Forelimb muscle (tissue), 1 donor: ENCODE measurements at regions not wholly inside any gene's neighbourhood (a gene's known extent, or its start where the extent isn't known, plus 50 kb on each side); places are given as distances from the start of the nearest gene placed in this dataset.

ENCODE experiments used
- DNase-seq: peaks from one replicate; pipeline ENCODE4 v3.0.0-alpha.2; 2013; ENCODE audit warnings: low read depth

- no peak for DNase-seq
These were observed 124.3 kb downstream of the RPLP1 start for GRCh38 chr15:69576948-69577351.

DNA sequence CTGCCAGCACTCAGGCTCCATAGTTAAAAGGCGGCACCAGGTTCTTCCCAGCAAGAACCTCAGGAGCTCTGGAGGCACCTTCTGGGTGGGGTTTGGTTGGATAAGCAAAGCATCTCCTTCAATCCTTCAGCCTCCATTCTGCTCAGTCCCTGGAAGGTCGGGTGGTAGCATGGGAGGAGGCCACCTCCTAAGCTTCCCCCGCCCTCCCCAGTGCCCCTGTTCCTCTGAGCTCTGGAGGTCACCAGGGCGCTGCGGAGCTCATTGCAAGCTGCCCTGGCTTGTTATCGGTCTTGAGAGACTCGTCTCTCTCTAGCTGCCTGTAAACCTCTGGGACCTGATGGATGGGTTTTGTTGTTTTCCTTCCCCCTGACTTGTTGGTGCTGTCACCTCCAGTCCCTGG lies 124.8 kb downstream of the RPLP1 start:
- DNase-seq = no peak

DNA sequence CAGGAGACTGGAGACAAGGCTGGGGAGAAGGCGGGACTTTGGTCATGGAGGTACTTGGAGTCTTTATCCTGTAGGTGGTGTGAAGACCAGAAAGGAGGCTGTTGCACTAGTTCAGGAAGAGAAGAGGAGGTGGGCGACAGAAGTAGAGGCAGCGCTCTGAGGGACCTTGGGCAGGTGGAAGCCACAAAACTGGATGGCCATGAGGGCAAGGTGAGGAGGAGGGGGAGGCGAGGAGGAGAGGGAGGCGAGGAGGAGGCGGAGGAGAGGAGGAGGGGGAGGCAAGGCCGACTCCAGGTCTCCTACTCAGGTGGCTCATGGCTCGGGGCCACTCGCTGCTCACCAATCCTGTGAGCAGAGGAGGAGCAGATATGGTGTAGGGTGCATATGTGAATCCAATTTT lies 125.6 kb downstream of the RPLP1 start:
- no peak for DNase-seq

DNA sequence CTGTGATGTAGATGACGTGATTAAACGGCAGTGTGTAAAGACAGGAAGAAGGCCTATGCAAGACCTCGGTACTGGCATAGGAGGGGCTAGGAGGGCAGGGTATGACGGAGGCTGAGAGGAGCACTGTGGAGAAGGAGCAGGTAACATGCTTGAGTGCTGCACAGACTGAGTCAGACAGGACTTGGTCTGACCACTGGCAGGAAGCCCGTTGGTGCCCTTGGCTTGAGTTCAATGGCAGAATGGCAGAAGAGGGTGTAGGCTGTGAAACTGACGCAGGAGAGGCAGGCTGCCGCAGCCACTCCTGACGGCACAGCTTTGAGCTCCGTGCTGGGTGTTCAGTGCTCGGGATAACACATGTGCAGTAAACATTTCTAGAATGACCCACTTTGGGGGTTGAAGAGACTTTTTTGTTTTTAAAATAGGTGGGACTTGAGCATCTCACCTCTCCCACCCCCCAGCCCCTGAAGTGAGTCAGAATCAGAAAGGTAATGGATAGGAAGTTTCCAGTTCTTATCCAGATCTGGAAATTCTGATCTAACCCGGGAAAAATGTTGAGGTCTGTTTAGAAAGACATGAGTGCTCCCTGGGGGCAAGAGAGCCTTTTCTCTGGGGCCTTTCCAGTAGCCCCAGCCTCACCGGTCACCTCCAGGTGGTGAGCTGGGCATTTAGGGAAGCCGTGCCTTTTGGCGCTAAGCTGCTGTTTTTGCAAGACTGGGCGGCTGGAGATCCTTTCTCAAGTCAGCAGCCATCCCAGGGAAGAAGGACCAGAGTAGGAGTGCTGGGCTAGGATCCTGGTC lies 126.4 kb downstream of the RPLP1 start:
- DNase-seq = no peak

DNA sequence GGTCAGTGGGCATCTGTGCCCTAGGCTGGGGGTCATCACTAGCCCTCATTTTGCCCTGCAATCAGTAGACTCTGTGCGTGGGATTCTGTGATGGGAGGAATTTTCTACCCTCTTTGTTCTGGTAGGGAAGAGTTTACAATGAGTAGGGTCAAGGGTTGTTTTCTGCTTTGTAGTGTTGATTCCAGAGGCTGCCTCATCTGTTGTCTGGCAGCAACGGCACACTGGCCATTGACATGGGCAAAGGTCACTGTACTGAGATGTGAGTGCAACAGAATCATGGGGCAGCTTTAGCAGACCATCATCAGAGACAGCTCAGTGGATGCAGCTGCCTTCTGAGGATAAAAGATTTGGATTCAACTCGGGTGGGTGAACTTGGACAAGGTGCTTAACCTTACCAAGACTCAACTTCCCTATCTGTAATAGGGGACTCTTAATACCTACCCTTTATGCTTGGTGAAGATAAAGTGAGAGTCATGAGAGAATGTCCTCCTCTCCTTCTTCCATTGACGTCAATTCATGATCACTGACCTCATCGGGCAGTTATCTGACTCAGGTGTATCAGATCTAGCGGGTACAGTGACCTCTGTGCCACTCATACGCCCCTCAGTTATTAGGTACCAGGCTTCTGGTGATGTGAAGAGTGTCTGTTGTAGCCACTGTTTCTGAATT lies 127.5 kb downstream of the RPLP1 start:
- DNase-seq = no peak

- no peak for DNase-seq
These were observed 131.0 kb downstream of the RPLP1 start for GRCh38 chr15:69583626-69584025.

DNA sequence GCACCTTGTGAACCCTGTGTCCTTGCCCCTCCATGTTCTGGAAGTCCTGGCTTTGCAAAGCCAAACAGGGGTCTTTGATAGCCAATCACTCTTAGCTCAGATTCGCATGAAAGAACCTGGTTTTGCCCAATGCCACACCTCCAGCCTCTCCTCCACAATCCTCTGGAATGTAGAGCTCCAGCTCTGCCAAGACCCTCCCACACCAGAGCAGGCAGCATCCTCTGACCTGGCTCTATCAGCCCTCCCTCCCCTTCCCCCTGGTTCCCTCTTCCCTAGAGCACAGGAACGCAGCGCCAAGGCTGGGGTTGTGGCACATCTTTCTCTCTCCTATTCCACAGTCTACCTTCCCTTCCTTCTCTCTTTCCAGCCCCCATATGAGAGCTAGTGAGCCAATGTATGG lies 133.3 kb downstream of the RPLP1 start:
- DNase-seq = no peak

DNA sequence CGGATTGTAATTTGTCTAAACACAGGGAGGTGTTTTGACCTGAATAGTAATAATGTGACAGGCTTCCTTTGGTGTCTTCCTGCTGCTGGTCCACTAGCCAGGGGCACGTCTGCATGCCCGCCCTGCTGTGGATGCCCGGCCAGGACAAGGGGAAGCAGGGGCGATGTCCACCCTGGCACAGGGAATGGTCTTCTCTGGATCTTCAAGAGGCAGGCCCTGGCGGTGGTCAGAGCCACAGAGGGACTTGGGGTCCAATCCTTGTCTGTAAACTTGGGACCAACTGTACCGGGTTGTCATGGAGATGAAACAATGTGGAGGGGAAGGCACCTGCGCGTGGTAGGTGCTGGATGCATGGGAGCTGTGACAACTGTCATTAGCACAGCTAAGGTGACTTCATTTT lies 134.1 kb downstream of the RPLP1 start:
- no peak for DNase-seq

- no peak for DNase-seq
These were observed 135.3 kb downstream of the RPLP1 start for GRCh38 chr15:69587723-69588426.

DNA sequence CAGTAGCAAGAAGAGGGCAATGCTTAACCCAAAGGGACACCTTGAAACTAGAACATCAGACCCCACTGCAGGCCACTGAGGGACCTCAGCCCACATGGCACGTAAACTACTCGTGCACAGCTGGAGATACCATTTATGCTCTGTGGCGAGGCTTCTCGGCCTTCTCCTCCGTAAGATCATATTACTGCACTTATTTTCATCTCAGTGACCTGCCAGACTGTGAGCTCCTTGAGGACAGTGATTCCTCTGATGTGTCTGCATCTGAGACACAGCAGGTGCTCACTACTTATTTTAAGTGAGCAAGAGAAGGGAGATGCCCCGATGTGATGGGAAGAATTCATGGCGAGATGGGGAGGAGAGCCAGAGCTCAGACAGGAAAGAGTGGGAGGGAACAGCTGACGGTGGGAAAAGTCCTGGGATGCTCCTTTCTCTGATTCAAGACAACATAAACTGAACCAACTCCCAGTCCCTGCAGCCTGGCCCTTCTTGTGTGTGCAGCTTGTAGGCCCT lies 137.6 kb downstream of the RPLP1 start:
- DNase-seq = no peak

DNA sequence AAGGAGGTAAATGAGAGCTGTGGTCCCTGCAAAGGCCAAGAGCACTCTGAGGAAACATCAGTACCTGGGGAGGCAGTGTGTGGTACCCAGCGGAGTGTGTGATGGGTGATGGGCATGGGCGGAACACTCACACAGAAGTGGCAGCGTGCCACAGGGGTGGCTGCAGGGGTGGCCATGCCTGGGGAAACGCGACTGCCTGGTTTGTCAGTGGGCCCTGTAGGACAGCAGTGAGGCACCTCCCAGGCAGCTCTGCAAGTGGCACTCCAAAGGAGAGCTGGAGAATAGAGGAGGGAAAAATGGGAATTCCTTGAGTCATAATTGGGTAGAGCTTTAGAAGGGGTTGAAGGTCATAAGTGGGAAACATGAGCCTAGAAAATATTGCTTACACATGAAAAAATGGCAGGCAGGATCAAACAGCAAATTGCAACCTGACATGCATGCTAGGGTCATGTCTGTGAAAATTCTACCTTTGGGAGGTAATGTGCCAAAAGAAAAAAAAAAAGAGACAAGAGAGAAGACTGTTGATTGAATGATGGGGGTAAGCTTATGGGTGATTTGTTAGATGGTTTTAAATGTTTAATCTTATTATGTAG lies 138.4 kb downstream of the RPLP1 start:
- DNase-seq = no peak

DNA sequence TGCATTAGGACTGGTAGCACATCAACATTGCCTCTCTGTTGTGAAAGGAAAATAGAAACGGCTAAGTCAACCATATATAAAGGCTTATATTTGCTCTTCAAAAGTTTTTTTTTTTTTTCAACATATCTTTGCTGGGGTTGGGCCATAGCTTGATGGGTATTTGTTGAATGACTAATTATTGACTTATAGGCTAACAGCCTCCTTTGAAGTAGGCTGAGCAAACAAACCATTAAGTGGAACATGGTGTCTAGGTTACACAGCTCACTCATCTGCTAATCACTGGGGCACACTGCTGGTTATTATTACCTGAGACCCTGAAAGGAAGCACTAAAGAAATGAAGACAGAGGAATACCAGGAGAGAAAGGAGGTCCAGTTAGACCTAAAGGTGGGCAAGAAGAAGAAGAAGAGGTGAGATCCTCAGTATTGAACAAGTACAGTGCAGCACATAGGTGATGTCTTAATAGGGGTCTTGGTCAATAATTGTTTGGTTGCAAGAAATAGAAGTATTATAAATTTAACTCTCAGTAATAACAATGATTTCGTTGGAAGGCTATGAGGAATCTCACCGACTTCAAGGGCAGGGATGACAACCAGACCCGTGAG lies 139.4 kb downstream of the RPLP1 start:
- DNase-seq = no peak

- no peak for DNase-seq
These were observed 140.3 kb downstream of the RPLP1 start for GRCh38 chr15:69592954-69593353.

- no peak for DNase-seq
These were observed 140.9 kb downstream of the RPLP1 start for GRCh38 chr15:69593488-69593887.

GRCh38 chr15:69593981-69594966 lies 141.7 kb downstream of the RPLP1 start:
- no peak for DNase-seq

DNA sequence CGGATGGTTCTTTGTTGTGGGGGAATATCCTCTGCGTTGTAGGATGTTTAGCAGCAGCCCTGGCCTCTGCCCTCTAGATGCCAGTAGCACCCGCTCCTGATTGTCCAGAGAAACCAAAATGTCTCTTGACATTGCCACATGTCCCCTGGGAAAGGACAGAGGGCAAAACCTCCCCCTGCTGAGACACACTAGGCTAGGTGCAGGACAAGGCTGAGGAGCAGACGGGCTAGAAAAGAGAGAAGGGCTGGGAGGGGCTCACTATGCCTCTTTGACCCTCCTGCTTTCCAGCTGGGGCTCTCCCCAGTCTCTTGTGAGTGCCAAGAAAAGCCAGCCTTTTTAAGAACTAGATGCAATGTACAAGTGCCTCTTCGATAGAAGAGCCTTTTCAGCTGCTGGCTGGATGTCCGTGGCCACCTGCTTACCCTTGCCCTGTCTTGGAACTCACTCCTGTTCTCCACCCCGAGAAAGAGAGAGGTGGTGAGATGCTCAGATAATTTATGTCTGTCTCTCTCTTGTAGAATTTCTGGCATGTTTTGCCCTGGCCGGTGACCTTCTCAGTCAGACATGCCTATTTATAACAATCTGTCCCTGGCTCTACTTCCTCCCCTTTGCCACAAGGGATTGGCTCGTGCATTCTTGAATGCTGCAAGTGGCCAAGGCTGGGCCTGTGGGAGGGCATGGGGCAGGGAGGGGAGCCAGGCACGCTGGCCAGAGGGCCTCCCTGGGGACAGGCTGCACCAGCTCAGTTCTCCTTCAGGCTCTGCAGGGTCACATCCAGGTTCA lies 142.6 kb downstream of the RPLP1 start:
- no peak for DNase-seq

DNA sequence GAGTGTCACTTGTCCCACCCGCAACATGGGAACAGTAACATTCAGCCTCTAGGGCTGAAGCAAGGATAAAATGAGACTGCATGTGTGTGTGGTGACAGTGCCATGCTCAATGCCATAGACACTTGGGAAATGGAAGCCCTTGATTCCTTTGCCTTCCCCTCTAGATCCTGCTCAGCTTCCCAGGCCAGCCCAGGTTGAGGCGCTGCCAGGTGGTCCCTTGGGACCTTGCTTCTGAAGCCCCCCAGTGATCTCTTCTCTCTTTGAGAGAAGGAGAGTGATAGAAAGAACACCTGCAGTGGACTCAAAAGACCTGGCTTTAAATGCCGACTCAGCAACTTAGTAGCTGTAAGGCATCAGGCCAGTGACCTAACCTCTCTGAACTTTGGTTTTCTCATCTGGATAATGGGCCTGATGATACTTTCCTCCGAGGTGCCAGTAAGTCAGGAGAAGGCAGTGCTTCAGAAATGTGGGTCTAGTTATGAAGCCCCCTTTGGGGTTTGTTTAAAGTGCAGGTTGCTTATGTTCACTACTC lies 144.5 kb downstream of the RPLP1 start:
- no peak for DNase-seq

- DNase-seq = no peak
These were observed 146.7 kb downstream of the RPLP1 start for GRCh38 chr15:69599271-69599670.

GRCh38 chr15:69600556-69601085 lies 148.0 kb downstream of the RPLP1 start:
- no peak for DNase-seq
